Aorta (tissue), 5 donors: ENCODE measurements at regions not wholly inside any gene's neighbourhood (a gene's known extent, or its start where the extent isn't known, plus 50 kb on each side); places are given as distances from the start of the nearest gene placed in this dataset.

Experiments
- ATAC-seq: fragments of 200-7000 bp; cut with Tn5 transposase; one replicate; pipeline ENCODE4 v1.9.1; 2022; ENCODE audit warnings: moderate library complexity; ENCODE audit not compliant: low FRiP score
- DNase-seq, 2 donors: peaks; one replicate each; pipeline ENCODE4 v3.0.0-alpha.2; 2020
- H3K27ac ChIP-seq, 2 donors: one replicate each; pipeline ENCODE4 v1.5.1; 2013; ENCODE audit warnings: low read length in 2 of 2, mild to moderate bottlenecking in 2 of 2, moderate library complexity in 2 of 2, control low read depth in 1 of 2, inconsistent platforms in 1 of 2, low read depth in 1 of 2
- H3K27me3 ChIP-seq, 2 donors: one replicate each; pipeline ENCODE4 v1.6.1; 2013; ENCODE audit warnings: control low read depth in 1 of 2, low read length in 1 of 2, mild to moderate bottlenecking in 1 of 2, moderate library complexity in 1 of 2; ENCODE audit not compliant: insufficient read depth in 2 of 2, control insufficient read depth in 1 of 2
- H3K36me3 ChIP-seq, 2 donors: one replicate each; pipeline ENCODE4 v1.6.1; 2013; ENCODE audit warnings: control low read depth in 1 of 2, low read length in 1 of 2, mild to moderate bottlenecking in 1 of 2; ENCODE audit not compliant: insufficient read depth in 2 of 2, control insufficient read depth in 1 of 2
- H3K4me1 ChIP-seq, 2 donors: one replicate each; pipeline ENCODE4 v1.6.1; 2013; ENCODE audit warnings: low read length in 2 of 2, control low read depth in 1 of 2, mild to moderate bottlenecking in 1 of 2, moderate library complexity in 1 of 2; ENCODE audit not compliant: insufficient read depth in 2 of 2, control insufficient read depth in 1 of 2
- H3K4me3 ChIP-seq, 2 donors: one replicate each; pipeline ENCODE4 v1.5.1; 2013; ENCODE audit warnings: low read length in 2 of 2, control low read depth in 1 of 2, mild to moderate bottlenecking in 1 of 2
- H3K9me3 ChIP-seq: one replicate; pipeline ENCODE4 v1.6.1; 2013; ENCODE audit warnings: mild to moderate bottlenecking, low read length; ENCODE audit not compliant: control insufficient read depth
- WGBS, 2 donors: extraction: QIAGEN DNeasy Blood & Tissue Kit; methylation state at CpG; one replicate each; pipeline ENCODE4 v1.1.7; 2013; 5-methylcytosine and 5-hydroxymethylcytosine counted together
- intact Hi-C, 2 donors: fragments of 100-400 bp; cut with DNase I; formaldehyde crosslinking; loops; one replicate each; pipeline versions ENCODE4 v1.14.2 to v1.15.0; 2022
- donor health status: healthy with polysubstance abuse.
- donor health status: Bipolar disorder and iron deficiency.
- donor health status: DM: no; HTN: no; CAD: no.
- donor health status: DM: no; HTN: no; CAD: no.
- donor health status: DM: yes; HTN: yes; CAD: no.

GRCh38 chr17:15143524-15143923 is 121.6 kb downstream of the PMP22 start:
- H3K36me3 ChIP-seq = no peaks in the 10 kb centered on the region
- H3K9me3 ChIP-seq = no peaks in the 10 kb centered on the region
- no peak for DNase-seq
- no peaks in the 10 kb centered on the region for H3K4me1 ChIP-seq
- intact Hi-C loops = no loop called here
- peaks cover 0 to 2% of the 10 kb centered on the region in 2 donors for H3K27me3 ChIP-seq
- no peak for ATAC-seq
- no peak overlapping the region for H3K4me3 ChIP-seq
- WGBS, 2 donors = 75 to 79% methylated on average over 6 of the region's 6 CpGs
- H3K27ac ChIP-seq = no peak overlapping the region

DNA sequence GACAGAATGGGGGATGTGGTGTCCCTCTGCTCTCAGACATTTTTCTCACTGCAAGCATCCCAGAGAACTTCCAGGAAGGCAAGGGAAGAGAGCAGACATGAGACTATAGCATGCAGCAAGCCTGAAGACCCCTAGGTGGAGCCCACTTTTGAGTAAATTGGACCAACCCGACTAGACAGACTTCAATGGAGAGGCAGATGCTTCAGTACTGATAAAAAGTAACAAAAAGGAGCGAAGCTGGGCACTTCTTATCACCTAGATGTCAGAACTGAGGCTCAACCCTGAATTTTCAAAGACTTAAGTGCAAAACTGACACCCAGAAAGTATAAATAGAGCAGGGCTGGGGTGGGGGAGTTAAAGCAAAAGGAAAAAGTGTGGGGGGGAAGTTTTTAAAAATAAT is 130.8 kb downstream of the PMP22 start:
- no peaks in the 10 kb centered on the region for H3K9me3 ChIP-seq
- intact Hi-C loops = no loop called here
- no peak overlapping the region for H3K27ac ChIP-seq
- DNase-seq (no peak), ATAC-seq (no peak)
- WGBS, 2 donors = 73% methylated on average over 2 of the region's 2 CpGs
- H3K36me3 ChIP-seq = no peaks in the 10 kb centered on the region
- H3K27me3 ChIP-seq = peaks cover 0 to 2% of the 10 kb centered on the region in 2 donors
- H3K4me3 ChIP-seq = no peak overlapping the region
- no peaks in the 10 kb centered on the region for H3K4me1 ChIP-seq

GRCh38 chr17:15133826-15134225 is 131.3 kb downstream of the PMP22 start:
- DNase-seq (no peak), ATAC-seq (no peak)
- Histone ChIP-seq H3K27ac (no peak overlapping the region), H3K4me1 (no peaks in the 10 kb centered on the region), H3K9me3 (no peaks in the 10 kb centered on the region), H3K36me3 (no peaks in the 10 kb centered on the region), H3K4me3 (no peak overlapping the region), H3K27me3 (no peaks in the 10 kb centered on the region)
- intact Hi-C loops = no loop called here
- 91 to 94% methylated on average over 4 of the region's 4 CpGs for WGBS, 2 donors

DNA sequence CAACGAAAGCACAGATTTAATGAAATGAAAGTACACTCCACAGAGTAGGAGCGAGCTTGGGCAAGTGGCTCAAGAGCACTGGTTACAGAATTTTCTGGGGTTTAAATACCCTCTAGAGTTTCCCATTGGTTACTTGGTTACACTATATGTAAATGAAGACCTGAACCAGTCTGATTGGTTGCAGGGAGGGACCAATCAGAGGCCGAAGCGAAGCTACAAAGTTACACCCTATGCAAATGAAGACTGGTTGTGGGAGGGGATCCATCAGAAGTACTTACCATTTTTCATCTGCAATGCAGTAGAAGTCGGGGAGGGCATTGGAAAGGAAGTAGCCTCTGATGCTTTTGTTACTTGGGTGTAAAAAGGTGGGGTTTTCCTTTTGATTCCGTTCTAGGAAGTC is 132.0 kb downstream of the PMP22 start:
- no peaks in the 10 kb centered on the region for H3K27me3 ChIP-seq
- WGBS, 2 donors = 90 to 97% methylated on average over 6 of the region's 6 CpGs
- intact Hi-C loops = no loop called here
- no peaks in the 10 kb centered on the region for H3K36me3 ChIP-seq
- DNase-seq (no peak), ATAC-seq (no peak)
- H3K27ac ChIP-seq = no peak overlapping the region
- H3K9me3 ChIP-seq = no peaks in the 10 kb centered on the region
- H3K4me3 ChIP-seq = no peak overlapping the region
- no peaks in the 10 kb centered on the region for H3K4me1 ChIP-seq

GRCh38 chr17:15130426-15130825 is 134.7 kb downstream of the PMP22 start:
- Histone ChIP-seq H3K27me3 (no peaks in the 10 kb centered on the region), H3K9me3 (no peaks in the 10 kb centered on the region), H3K4me1 (no peaks in the 10 kb centered on the region), H3K4me3 (no peak overlapping the region), H3K27ac (no peak overlapping the region), H3K36me3 (no peaks in the 10 kb centered on the region)
- DNase-seq = no peak
- WGBS, 2 donors = 15 to 33% methylated on average over 2 of the region's 2 CpGs
- intact Hi-C loops = no loop called here
- ATAC-seq = no peak

- Histone ChIP-seq H3K9me3 (no peaks in the 10 kb centered on the region), H3K4me1 (no peaks in the 10 kb centered on the region), H3K27ac (no peak overlapping the region), H3K36me3 (no peaks in the 10 kb centered on the region), H3K27me3 (no peaks in the 10 kb centered on the region), H3K4me3 (no peak overlapping the region)
- intact Hi-C loops = no loop called here
- no peak for ATAC-seq
- DNase-seq = no peak
- 8 to 18% methylated on average over 3 of the region's 3 CpGs for WGBS, 2 donors
These were observed 135.1 kb downstream of the PMP22 start for GRCh38 chr17:15129986-15130385.

- Histone ChIP-seq H3K4me1 (no peaks in the 10 kb centered on the region), H3K9me3 (no peaks in the 10 kb centered on the region), H3K36me3 (no peaks in the 10 kb centered on the region), H3K4me3 (no peak overlapping the region), H3K27ac (no peak overlapping the region), H3K27me3 (no peaks in the 10 kb centered on the region)
- intact Hi-C loops = no loop called here
- 71 to 82% methylated on average over 1 of the region's 1 CpG for WGBS, 2 donors
- ATAC-seq (no peak), DNase-seq (no peak)
These were observed 140.4 kb downstream of the PMP22 start for GRCh38 chr17:15124746-15125145.

GRCh38 chr17:15124264-15124595 is 140.9 kb downstream of the PMP22 start:
- intact Hi-C loops = no loop called here
- H3K9me3 ChIP-seq = no peaks in the 10 kb centered on the region
- H3K36me3 ChIP-seq = no peaks in the 10 kb centered on the region
- H3K27ac ChIP-seq = no peak overlapping the region
- ATAC-seq = no peak
- DNase-seq = no peak
- H3K4me3 ChIP-seq = no peak overlapping the region
- WGBS, 2 donors = 26 to 34% methylated on average over 2 of the region's 2 CpGs
- H3K27me3 ChIP-seq = no peaks in the 10 kb centered on the region
- H3K4me1 ChIP-seq = no peaks in the 10 kb centered on the region

DNA sequence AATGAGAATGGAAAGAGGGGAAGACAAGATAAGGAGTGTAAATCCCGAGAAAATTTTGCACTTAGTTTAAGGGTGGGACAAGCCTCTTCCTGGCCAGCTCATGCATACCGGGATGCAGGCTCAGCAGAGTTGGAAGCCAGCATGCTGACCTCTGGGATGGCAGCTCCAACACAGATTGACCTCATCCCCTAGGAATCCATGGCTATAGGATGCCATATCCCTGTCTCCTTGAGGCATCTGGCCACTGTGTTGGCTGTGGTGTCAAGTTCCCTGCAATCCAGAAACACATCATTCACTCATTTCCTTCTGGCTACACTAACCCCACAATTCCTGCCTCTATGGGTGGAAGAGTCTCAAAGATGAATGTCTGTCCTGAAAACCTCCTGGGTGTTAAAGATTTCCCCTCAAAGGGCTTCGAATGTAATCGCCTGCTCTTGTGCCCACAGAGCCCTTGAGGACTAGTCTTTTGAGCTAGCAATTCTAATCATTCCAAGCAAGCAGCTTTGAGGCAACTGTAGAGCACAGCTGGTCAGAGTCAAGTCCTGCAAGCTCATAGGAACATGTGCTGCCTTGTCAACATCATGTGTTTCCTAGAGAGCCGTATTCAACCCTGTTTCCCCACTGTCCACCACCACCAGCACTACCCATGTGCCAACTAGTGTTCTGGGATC is 141.4 kb downstream of the PMP22 start:
- no peaks in the 10 kb centered on the region for H3K9me3 ChIP-seq
- ATAC-seq (no peak), DNase-seq (no peak)
- 52 to 58% methylated on average over 5 of the region's 5 CpGs for WGBS, 2 donors
- H3K4me1 ChIP-seq = no peaks in the 10 kb centered on the region
- H3K27me3 ChIP-seq = no peaks in the 10 kb centered on the region
- H3K27ac ChIP-seq = no peak overlapping the region
- H3K4me3 ChIP-seq = no peak overlapping the region
- intact Hi-C loops = no loop called here
- no peaks in the 10 kb centered on the region for H3K36me3 ChIP-seq
